HepG2 (cell line): ENCODE measurements at regions not wholly inside any gene's neighbourhood (a gene's known extent, or its start where the extent isn't known, plus 50 kb on each side); places are given as distances from the start of the nearest gene placed in this dataset.
"Not testable (repeated sequence)": the region's sequence is repeated elsewhere in the genome, so short reads cannot be mapped to it uniquely, and the experiment has no call there.

Experiments
- ATAC-seq: fragments of 200-7000 bp; cut with Tn5 transposase; 3 replicates; pipeline ENCODE4 v1.9.1; 2020; ENCODE audit warnings: mild to moderate bottlenecking, moderate library complexity
- BruUV-seq: library from RNA; stranded (reverse); fragments of 400-500 nt; replicated peaks from 2 replicates; lab custom pipeline; 2021; lab: Mats Ljungman, UMichigan
- CTCF ChIA-PET: fragments of 300-600 bp; formaldehyde crosslinking; extraction: SDS; loops from one replicate; lab custom pipeline; 2021; ENCODE audit warnings: low total read pairs, inconsistent platforms, low intra/inter-chr PET ratio; lab: Yijun Ruan, JAX
- POLR2A ChIA-PET: fragments of 350-600 bp; sonication (Branson Sonifier 250); formaldehyde crosslinking; loops from one replicate; lab custom pipeline; 2020; ENCODE audit warnings: antibody characterized with exemption, inconsistent platforms; lab: Yijun Ruan, JAX
- DNase-seq: peaks from one replicate; pipeline ENCODE4 v3.0.0-alpha.2; 2015; ENCODE audit warnings: low spot score
- FAIRE-seq: peaks from 3 replicates; lab custom pipeline; 2011; peaks lifted over from hg19 to GRCh38; lab: Jason Lieb, UNC
- H2AFZ ChIP-seq: one replicate; pipeline ENCODE4 v1.6.1; 2011; ENCODE audit warnings: low read length, inconsistent platforms
- H3K27ac ChIP-seq: fragments of 300-600 bp; 3 replicates; pipeline ENCODE4 v1.8.0; 2011; ENCODE audit warnings: mixed run types, mild to moderate bottlenecking, mixed read lengths, low read length, inconsistent platforms; ENCODE audit not compliant: insufficient read depth; ENCODE audit errors: extremely low read length
- H3K27me3 ChIP-seq, 2 experiments: fragments of 200-600 bp in 1 of 2; 2 replicates in 1 of 2; 3 replicates in 1 of 2; pipeline versions ENCODE4 v1.6.0 to v1.8.0; 2011; ENCODE audit warnings: low read length in 2 of 2, mild to moderate bottlenecking in 2 of 2, moderate library complexity in 2 of 2, inconsistent platforms in 1 of 2; ENCODE audit not compliant: insufficient read depth in 2 of 2, control insufficient read depth in 1 of 2
- H3K36me3 ChIP-seq, 2 experiments: fragments of 200-600 bp in 1 of 2; replicated peaks in 1 of 2; 2 replicates in 1 of 2; 3 replicates in 1 of 2; pipeline versions ENCODE4 v1.5.1 to v1.8.0; 2011; ENCODE audit warnings: low read length in 2 of 2, inconsistent platforms in 1 of 2; ENCODE audit not compliant: insufficient read depth in 2 of 2, control insufficient read depth in 1 of 2
- H3K4me1 ChIP-seq: 2 replicates; pipeline ENCODE4 v1.5.1; 2012; ENCODE audit warnings: low read length, inconsistent platforms; ENCODE audit not compliant: insufficient read depth
- H3K4me2 ChIP-seq: 2 replicates; pipeline ENCODE4 v1.6.0; 2011; ENCODE audit warnings: low read depth, low read length, inconsistent platforms
- H3K4me3 ChIP-seq, 3 experiments: fragments of 200-600 bp in 1 of 3; sonication (generic), shearing (Covaris generic) in 1 of 3; replicated peaks in 1 of 3; 2 replicates each; pipeline ENCODE4 v1.5.1; 2011 to 2016; ENCODE audit warnings: low read length in 3 of 3, inconsistent platforms in 2 of 3, low read depth in 2 of 3, mild to moderate bottlenecking in 2 of 3, control low read depth in 1 of 3, mixed read lengths in 1 of 3; ENCODE audit not compliant: insufficient read depth in 1 of 3
- H3K79me2 ChIP-seq: one replicate; pipeline ENCODE4 v1.6.1; 2011; ENCODE audit warnings: low read length, inconsistent platforms; ENCODE audit not compliant: insufficient read depth
- H3K9ac ChIP-seq: 2 replicates; pipeline ENCODE4 v1.6.0; 2011; ENCODE audit warnings: mild to moderate bottlenecking, low read depth, low read length, inconsistent platforms; ENCODE audit not compliant: insufficient read depth
- H3K9me3 ChIP-seq: 2 replicates; pipeline ENCODE4 v1.5.1; 2012; ENCODE audit warnings: mild to moderate bottlenecking, low read length
- H4K20me1 ChIP-seq: 2 replicates; pipeline ENCODE4 v1.6.0; 2011; ENCODE audit warnings: inconsistent platforms, mild to moderate bottlenecking, low read length, moderate library complexity; ENCODE audit not compliant: insufficient read depth
- BATF2 ChIP-seq: sonication (generic); formaldehyde crosslinking; IDR thresholded peaks from 2 replicates; pipeline ENCODE4 v1.8.0; 2022; ENCODE audit warnings: mild to moderate bottlenecking, missing genetic modification reagents, moderate library complexity
- HOXA7 ChIP-seq: sonication (generic); formaldehyde crosslinking; IDR thresholded peaks from 2 replicates; pipeline ENCODE4 v1.8.1; 2022; ENCODE audit warnings: mild to moderate bottlenecking, missing genetic modification reagents, moderate library complexity
- TP53 ChIP-seq: sonication (generic); formaldehyde crosslinking; conservative IDR thresholded peaks from 2 replicates; pipeline ENCODE4 v1.4.0; 2020; ENCODE audit warnings: missing genetic modification reagents
- ZEB1 ChIP-seq: IDR thresholded peaks from 2 replicates; pipeline ENCODE4 v1.6.1; 2012; ENCODE audit warnings: mild to moderate bottlenecking, low read depth, inconsistent platforms; ENCODE audit not compliant: insufficient replicate concordance
- ZFAT ChIP-seq: sonication (generic); formaldehyde crosslinking; conservative IDR thresholded peaks from 2 replicates; pipeline ENCODE4 v1.8.1; 2023; ENCODE audit warnings: missing genetic modification reagents, inconsistent platforms
- ZNF510 ChIP-seq: sonication (generic); formaldehyde crosslinking; IDR thresholded peaks from 2 replicates; pipeline ENCODE4 v1.4.0; 2020; ENCODE audit warnings: low read depth, mild to moderate bottlenecking, missing genetic modification reagents
- WGBS: methylation state at CpG from one replicate; pipeline ENCODE4 v1.1.6; 2017; ENCODE audit warnings: low lambda C conversion rate; 5-methylcytosine and 5-hydroxymethylcytosine counted together
- in situ Hi-C: cut with HindIII; loops from 2 replicates; pipeline ENCODE4 v1.10.0; 2017; ENCODE audit warnings: low pct_unique_long_range_greater_than_20kb; ENCODE audit not compliant: extremely low pct_ligation_motif_present
- intact Hi-C: fragments of 100-400 bp; cut with micrococcal nuclease; formaldehyde crosslinking; loops from one replicate; pipeline ENCODE4 v1.10.0; 2022; ENCODE audit not compliant: unreplicated experiment
- TF ChIP-seq, protein P1 (sequence below): sonication (generic); formaldehyde crosslinking; IDR thresholded peaks from 2 replicates; pipeline ENCODE4 v1.4.0; 2020; ENCODE audit warnings: missing genetic modification reagents, mild to moderate bottlenecking, borderline replicate concordance

GRCh38 chr9:82436475-82436874, 447.9 kb downstream of the SPATA31D1 start:
- Histone ChIP-seq H3K4me3 (no peak overlapping the region), H4K20me1 (no peaks in the 10 kb centered on the region), H2AFZ (no peak overlapping the region), H3K27ac (no peak overlapping the region), H3K36me3 (no peaks in the 10 kb centered on the region), H3K79me2 (no peaks in the 10 kb centered on the region), H3K9me3 (peaks cover 21% of the 10 kb centered on the region), H3K4me2 (no peak overlapping the region), H3K27me3 (no peaks in the 10 kb centered on the region)
- 33% methylated on average over 1 of the region's 2 CpGs for WGBS
- no TSS peak for BruUV-seq
- ChIA-PET POLR2A (no interaction called here), CTCF (no interaction called here)
- FAIRE-seq (no peak), ATAC-seq (no peak)
- intact Hi-C loops, result no loop called here
- no peak for TF ChIP-seq HOXA7 (CRISPR knock-in tag)
- no peak for TF ChIP-seq ZNF510 (CRISPR knock-in tag)
- TF ChIP-seq ZFAT (CRISPR knock-in tag), result no peak
- no peak for TF ChIP-seq BATF2 (CRISPR knock-in tag)
- TF ChIP-seq, protein P1, sequence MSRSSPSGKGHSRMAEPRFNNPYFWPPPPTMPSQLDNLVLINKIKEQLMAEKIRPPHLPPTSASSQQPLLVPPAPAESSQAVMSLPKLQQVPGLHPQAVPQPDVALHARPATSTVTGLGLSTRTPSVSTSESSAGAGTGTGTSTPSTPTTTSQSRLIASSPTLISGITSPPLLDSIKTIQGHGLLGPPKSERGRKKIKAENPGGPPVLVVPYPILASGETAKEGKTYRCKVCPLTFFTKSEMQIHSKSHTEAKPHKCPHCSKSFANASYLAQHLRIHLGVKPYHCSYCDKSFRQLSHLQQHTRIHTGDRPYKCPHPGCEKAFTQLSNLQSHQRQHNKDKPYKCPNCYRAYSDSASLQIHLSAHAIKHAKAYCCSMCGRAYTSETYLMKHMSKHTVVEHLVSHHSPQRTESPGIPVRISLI (CRISPR knock-in tag), result no peak
- TF ChIP-seq ZEB1, result no peak
- TF ChIP-seq TP53 (CRISPR knock-in tag), result no peak
- TF ChIP-seq, all 625 proteins: peak for 0
- Histone ChIP-seq H3K9ac (no peak overlapping the region), H3K4me1 (no peaks in the 10 kb centered on the region)
- no peak for DNase-seq
- in situ Hi-C loops, result no loop called here

GRCh38 chr9:82437183-82437582, 448.6 kb downstream of the SPATA31D1 start:
- CTCF ChIA-PET, result not testable (repeated sequence)

More at GRCh38 chr9:82437183-82437582, 448.6 kb downstream of the SPATA31D1 start:
- H2AFZ ChIP-seq, H3K27ac ChIP-seq, DNase-seq, ATAC-seq, H3K36me3 ChIP-seq, intact Hi-C loops, POLR2A ChIA-PET, FAIRE-seq, H3K79me2 ChIP-seq, H3K4me1 ChIP-seq, H3K4me2 ChIP-seq, H3K9ac ChIP-seq, H3K27me3 ChIP-seq, in situ Hi-C loops, H4K20me1 ChIP-seq, H3K4me3 ChIP-seq, BruUV-seq: not testable (repeated sequence)
- 28% methylated on average over 3 of the region's 3 CpGs for WGBS
- peaks cover 28% of the 10 kb centered on the region for H3K9me3 ChIP-seq
